Neural cell (in vitro differentiated cells): ENCODE measurements at regions not wholly inside any gene's neighbourhood (a gene's known extent, or its start where the extent isn't known, plus 50 kb on each side); places are given as distances from the start of the nearest gene placed in this dataset.

Experiments
- H2AFZ ChIP-seq: fragments of 200-600, 300-800 bp; sonication (generic), shearing (Covaris generic); 2 replicates; pipeline ENCODE4 v1.6.0; 2014; ENCODE audit warnings: low read depth, mild to moderate bottlenecking, antibody characterized with exemption, low read length, moderate library complexity
- H3F3A ChIP-seq: fragments of 200-600 bp; shearing (Covaris generic); 2 replicates; pipeline ENCODE4 v1.6.1; 2016; ENCODE audit warnings: mild to moderate bottlenecking, moderate library complexity, mixed read lengths, antibody characterized with exemption, low read length; ENCODE audit not compliant: insufficient read depth, poor library complexity, severe bottlenecking
- H3K27ac ChIP-seq: fragments of 200-600, 300-800 bp; sonication (generic), shearing (Covaris generic); 2 replicates; pipeline ENCODE4 v1.5.1; 2014; ENCODE audit warnings: mild to moderate bottlenecking, low read length, moderate library complexity
- H3K27me3 ChIP-seq: fragments of 300-800, 200-600 bp; sonication (generic), shearing (Covaris generic); 2 replicates; pipeline ENCODE4 v1.6.0; 2014; ENCODE audit warnings: mild to moderate bottlenecking, low read depth, low read length, moderate library complexity; ENCODE audit not compliant: insufficient read depth
- H3K36me3 ChIP-seq: fragments of 300-800, 200-600 bp; sonication (generic), shearing (Covaris generic); 2 replicates; pipeline ENCODE4 v1.5.1; 2014; ENCODE audit warnings: mild to moderate bottlenecking, antibody characterized with exemption, low read length, moderate library complexity; ENCODE audit not compliant: insufficient read depth
- H3K4me2 ChIP-seq: fragments of 300-800, 200-600 bp; sonication (generic), shearing (Covaris generic); 2 replicates; pipeline ENCODE4 v1.6.0; 2014; ENCODE audit warnings: mild to moderate bottlenecking, low read length
- H3K4me3 ChIP-seq: fragments of 300-800, 200-600 bp; sonication (generic), shearing (Covaris generic); 2 replicates; pipeline ENCODE4 v1.5.1; 2014; ENCODE audit warnings: mild to moderate bottlenecking, low read length, moderate library complexity
- H3K79me2 ChIP-seq: fragments of 200-600 bp; shearing (Covaris generic); replicated peaks from 2 replicates; pipeline ENCODE4 v1.6.0; 2014; ENCODE audit warnings: mild to moderate bottlenecking, low read length, moderate library complexity; ENCODE audit not compliant: insufficient read depth
- H3K9ac ChIP-seq: fragments of 300-800, 200-600 bp; sonication (generic), shearing (Covaris generic); 2 replicates; pipeline ENCODE4 v1.6.1; 2016; ENCODE audit warnings: mild to moderate bottlenecking, low read length, mixed read lengths
- H3K9me2 ChIP-seq: fragments of 200-600 bp; shearing (Covaris generic); 2 replicates; pipeline ENCODE4 v1.6.1; 2016; ENCODE audit warnings: mild to moderate bottlenecking, low read length, mixed read lengths; ENCODE audit not compliant: insufficient read depth
- H3K9me3 ChIP-seq: fragments of 200-600, 300-800 bp; sonication (generic), shearing (Covaris generic); 2 replicates; pipeline ENCODE4 v1.6.1; 2016; ENCODE audit warnings: mild to moderate bottlenecking, mixed run types, low read length, moderate library complexity, mixed read lengths
- H4K20me1 ChIP-seq: fragments of 200-600 bp; shearing (Covaris generic); 2 replicates; pipeline ENCODE4 v1.6.1; 2016; ENCODE audit warnings: mild to moderate bottlenecking, mixed run types; ENCODE audit not compliant: insufficient read depth
- EP300 ChIP-seq: fragments of 450-650 bp; conservative IDR thresholded peaks from 2 replicates; pipeline ENCODE4 v1.6.1; 2014; ENCODE audit warnings: antibody characterized with exemption, mild to moderate bottlenecking, moderate library complexity; ENCODE audit not compliant: poor library complexity, severe bottlenecking
- EZH2 ChIP-seq: fragments of 200-600, 300-800 bp; shearing (Covaris generic), sonication (generic); IDR thresholded peaks from 2 replicates; pipeline ENCODE4 v1.6.1; 2014; ENCODE audit warnings: antibody characterized with exemption, low read length, borderline replicate concordance, mild to moderate bottlenecking; ENCODE audit not compliant: insufficient read depth, poor library complexity, severe bottlenecking
- MXI1 ChIP-seq: fragments of 450-650 bp; conservative IDR thresholded peaks from 2 replicates; pipeline ENCODE4 v1.6.1; 2014; ENCODE audit warnings: antibody characterized with exemption, mild to moderate bottlenecking; ENCODE audit not compliant: poor library complexity, severe bottlenecking
- POLR2AphosphoS5 ChIP-seq: IDR thresholded peaks from 2 replicates; pipeline ENCODE4 v1.6.1; 2012
- RAD21 ChIP-seq: fragments of 450-650 bp; conservative IDR thresholded peaks from 2 replicates; pipeline ENCODE4 v1.6.1; 2014; ENCODE audit warnings: antibody characterized with exemption, mild to moderate bottlenecking, moderate library complexity
- SMC3 ChIP-seq: fragments of 450-650 bp; conservative IDR thresholded peaks from 2 replicates; pipeline ENCODE4 v1.6.1; 2014; ENCODE audit warnings: antibody characterized with exemption, mild to moderate bottlenecking, moderate library complexity; ENCODE audit not compliant: poor library complexity
- TAF1 ChIP-seq: IDR thresholded peaks from 2 replicates; pipeline ENCODE4 v1.6.1; 2012; ENCODE audit warnings: low read depth
- TF ChIP-seq, protein P1 (sequence below): fragments of 450-650 bp; IDR thresholded peaks from 2 replicates; pipeline ENCODE4 v1.5.1; 2014; ENCODE audit warnings: antibody characterized with exemption, mild to moderate bottlenecking, moderate library complexity; ENCODE audit not compliant: poor library complexity, severe bottlenecking
- TF ChIP-seq, protein P2 (sequence below): IDR thresholded peaks from 2 replicates; pipeline ENCODE4 v1.6.1; 2012; ENCODE audit warnings: borderline replicate concordance

DNA sequence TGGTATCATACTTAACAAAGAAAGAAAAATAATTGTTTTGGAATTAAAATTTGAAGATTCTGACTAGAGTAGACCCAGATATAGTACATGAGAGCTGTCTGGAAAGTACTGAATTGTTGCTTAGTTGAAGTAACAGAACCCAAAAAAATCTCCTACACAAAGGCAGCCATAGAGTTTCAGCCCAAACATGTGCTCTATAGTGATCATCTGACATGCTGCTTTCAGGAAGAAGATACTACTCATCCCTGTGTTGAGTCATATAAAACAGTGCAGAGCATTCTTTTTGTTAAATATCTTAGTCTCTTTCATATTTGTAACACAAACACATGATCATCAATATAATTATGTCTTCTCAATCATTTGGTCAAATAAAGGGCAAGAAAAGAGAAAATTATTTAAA lies 84.8 kb upstream of the PTPRM start:
- Histone ChIP-seq H3F3A (no peaks in the 10 kb centered on the region), H3K9ac (no peak overlapping the region), H4K20me1 (no peaks in the 10 kb centered on the region), H3K27me3 (no peaks in the 10 kb centered on the region), H3K27ac (no peak overlapping the region), H3K79me2 (no peaks in the 10 kb centered on the region), H2AFZ (no peak overlapping the region), H3K9me2 (no peaks in the 10 kb centered on the region), H3K4me3 (no peak overlapping the region), H3K4me2 (no peak overlapping the region), H3K9me3 (no peaks in the 10 kb centered on the region), H3K36me3 (no peaks in the 10 kb centered on the region)
- TF ChIP-seq RAD21 (no peak), POLR2AphosphoS5 (no peak)

DNA sequence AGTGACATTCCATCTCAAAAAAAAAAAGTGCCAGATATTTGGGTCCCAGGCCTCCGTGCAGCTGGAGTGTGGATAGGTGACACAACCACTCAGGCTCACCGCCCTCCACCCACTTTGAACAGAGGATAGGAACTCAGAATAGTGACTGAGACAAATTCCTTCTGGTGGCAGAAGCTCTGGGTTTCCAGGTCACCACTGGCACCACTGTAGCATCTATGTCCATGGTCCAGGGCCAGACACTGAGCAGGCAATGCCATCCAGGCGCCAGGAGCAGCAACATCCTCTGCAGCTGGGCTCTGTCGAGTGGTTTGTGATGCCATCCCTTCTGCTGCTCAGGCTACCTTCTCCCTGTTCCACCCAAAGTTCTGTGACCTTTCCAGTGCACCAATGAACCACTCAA lies 81.5 kb upstream of the PTPRM start:
- TF ChIP-seq SMC3: no peak
- TF ChIP-seq MXI1: no peak
- TF ChIP-seq, protein P1, sequence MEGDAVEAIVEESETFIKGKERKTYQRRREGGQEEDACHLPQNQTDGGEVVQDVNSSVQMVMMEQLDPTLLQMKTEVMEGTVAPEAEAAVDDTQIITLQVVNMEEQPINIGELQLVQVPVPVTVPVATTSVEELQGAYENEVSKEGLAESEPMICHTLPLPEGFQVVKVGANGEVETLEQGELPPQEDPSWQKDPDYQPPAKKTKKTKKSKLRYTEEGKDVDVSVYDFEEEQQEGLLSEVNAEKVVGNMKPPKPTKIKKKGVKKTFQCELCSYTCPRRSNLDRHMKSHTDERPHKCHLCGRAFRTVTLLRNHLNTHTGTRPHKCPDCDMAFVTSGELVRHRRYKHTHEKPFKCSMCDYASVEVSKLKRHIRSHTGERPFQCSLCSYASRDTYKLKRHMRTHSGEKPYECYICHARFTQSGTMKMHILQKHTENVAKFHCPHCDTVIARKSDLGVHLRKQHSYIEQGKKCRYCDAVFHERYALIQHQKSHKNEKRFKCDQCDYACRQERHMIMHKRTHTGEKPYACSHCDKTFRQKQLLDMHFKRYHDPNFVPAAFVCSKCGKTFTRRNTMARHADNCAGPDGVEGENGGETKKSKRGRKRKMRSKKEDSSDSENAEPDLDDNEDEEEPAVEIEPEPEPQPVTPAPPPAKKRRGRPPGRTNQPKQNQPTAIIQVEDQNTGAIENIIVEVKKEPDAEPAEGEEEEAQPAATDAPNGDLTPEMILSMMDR: no peak
- TF ChIP-seq TAF1: no peak
- TF ChIP-seq, protein P2, sequence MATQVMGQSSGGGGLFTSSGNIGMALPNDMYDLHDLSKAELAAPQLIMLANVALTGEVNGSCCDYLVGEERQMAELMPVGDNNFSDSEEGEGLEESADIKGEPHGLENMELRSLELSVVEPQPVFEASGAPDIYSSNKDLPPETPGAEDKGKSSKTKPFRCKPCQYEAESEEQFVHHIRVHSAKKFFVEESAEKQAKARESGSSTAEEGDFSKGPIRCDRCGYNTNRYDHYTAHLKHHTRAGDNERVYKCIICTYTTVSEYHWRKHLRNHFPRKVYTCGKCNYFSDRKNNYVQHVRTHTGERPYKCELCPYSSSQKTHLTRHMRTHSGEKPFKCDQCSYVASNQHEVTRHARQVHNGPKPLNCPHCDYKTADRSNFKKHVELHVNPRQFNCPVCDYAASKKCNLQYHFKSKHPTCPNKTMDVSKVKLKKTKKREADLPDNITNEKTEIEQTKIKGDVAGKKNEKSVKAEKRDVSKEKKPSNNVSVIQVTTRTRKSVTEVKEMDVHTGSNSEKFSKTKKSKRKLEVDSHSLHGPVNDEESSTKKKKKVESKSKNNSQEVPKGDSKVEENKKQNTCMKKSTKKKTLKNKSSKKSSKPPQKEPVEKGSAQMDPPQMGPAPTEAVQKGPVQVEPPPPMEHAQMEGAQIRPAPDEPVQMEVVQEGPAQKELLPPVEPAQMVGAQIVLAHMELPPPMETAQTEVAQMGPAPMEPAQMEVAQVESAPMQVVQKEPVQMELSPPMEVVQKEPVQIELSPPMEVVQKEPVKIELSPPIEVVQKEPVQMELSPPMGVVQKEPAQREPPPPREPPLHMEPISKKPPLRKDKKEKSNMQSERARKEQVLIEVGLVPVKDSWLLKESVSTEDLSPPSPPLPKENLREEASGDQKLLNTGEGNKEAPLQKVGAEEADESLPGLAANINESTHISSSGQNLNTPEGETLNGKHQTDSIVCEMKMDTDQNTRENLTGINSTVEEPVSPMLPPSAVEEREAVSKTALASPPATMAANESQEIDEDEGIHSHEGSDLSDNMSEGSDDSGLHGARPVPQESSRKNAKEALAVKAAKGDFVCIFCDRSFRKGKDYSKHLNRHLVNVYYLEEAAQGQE: no peak
- no peak for TF ChIP-seq EZH2
- TF ChIP-seq POLR2AphosphoS5: no peak
- TF ChIP-seq RAD21: no peak
- TF ChIP-seq EP300: no peak
- H3F3A ChIP-seq: no peaks in the 10 kb centered on the region
- H3K9ac ChIP-seq: no peak overlapping the region
- H4K20me1 ChIP-seq: no peaks in the 10 kb centered on the region
- H3K27ac ChIP-seq: no peak overlapping the region
- no peaks in the 10 kb centered on the region for H3K27me3 ChIP-seq
- H3K9me2 ChIP-seq: no peaks in the 10 kb centered on the region
- no peak overlapping the region for H2AFZ ChIP-seq
- H3K36me3 ChIP-seq: no peaks in the 10 kb centered on the region
- no peaks in the 10 kb centered on the region for H3K79me2 ChIP-seq
- no peaks in the 10 kb centered on the region for H3K9me3 ChIP-seq
- no peak overlapping the region for H3K4me3 ChIP-seq
- H3K4me2 ChIP-seq: no peak overlapping the region

DNA sequence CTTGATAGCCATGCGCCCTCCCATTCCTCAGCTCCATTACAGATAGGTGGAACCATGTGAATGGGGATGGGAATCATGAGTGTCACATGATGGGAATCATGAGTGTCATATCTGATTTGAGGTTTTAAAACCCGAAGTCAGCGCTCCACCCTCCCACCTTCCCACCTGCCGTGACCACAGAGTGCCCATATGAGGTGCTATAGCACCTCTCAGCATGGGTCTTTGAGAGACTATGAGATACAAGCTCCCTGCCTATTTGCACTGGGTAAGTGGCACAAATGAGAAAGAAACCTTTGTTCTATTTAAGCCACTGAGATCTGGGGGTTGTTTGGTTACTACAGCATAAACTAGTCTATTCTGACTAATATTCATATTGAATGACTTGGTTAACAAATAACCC lies 78.5 kb upstream of the PTPRM start:
- TF ChIP-seq, protein P1: no peak
- TF ChIP-seq SMC3: no peak
- TF ChIP-seq, protein P2: no peak
- no peak for TF ChIP-seq TAF1
- Histone ChIP-seq H3K4me2 (no peak overlapping the region), H3K27me3 (no peaks in the 10 kb centered on the region), H3K36me3 (no peaks in the 10 kb centered on the region), H3K79me2 (no peaks in the 10 kb centered on the region), H3F3A (no peaks in the 10 kb centered on the region), H3K27ac (no peak overlapping the region), H3K9ac (no peak overlapping the region), H3K9me3 (no peaks in the 10 kb centered on the region), H2AFZ (no peak overlapping the region), H4K20me1 (no peaks in the 10 kb centered on the region), H3K4me3 (no peak overlapping the region), H3K9me2 (no peaks in the 10 kb centered on the region)
